A549 (cell line): ENCODE measurements at regions not wholly inside any gene's neighbourhood (a gene's known extent, or its start where the extent isn't known, plus 50 kb on each side); places are given as distances from the start of the nearest gene placed in this dataset.

Experiments used
- ATAC-seq, 2 experiments: fragments of 200-7000 bp in 1 of 2; fragments of >200 bp in 1 of 2; cut with Nextera tagmentation in 1 of 2; cut with Tn5 transposase in 1 of 2; 3 replicates each; pipeline versions ENCODE4 v1.8.0 to v1.9.1; 2018 to 2020; ENCODE audit warnings: mild to moderate bottlenecking in 1 of 2, moderate library complexity in 1 of 2
- CTCF ChIA-PET: fragments of 300-600 bp; sonication (Branson Sonifier 250); formaldehyde crosslinking; extraction: SDS; loops from one replicate; lab custom pipeline; 2021; ENCODE audit warnings: antibody characterized with exemption, inconsistent platforms; lab: Yijun Ruan, JAX
- POLR2A ChIA-PET: fragments of 350-600 bp; formaldehyde crosslinking; extraction: SDS; loops from one replicate; lab custom pipeline; 2021; ENCODE audit warnings: antibody characterized with exemption, inconsistent platforms; lab: Yijun Ruan, JAX
- DNase-seq, 2 experiments: peaks; one replicate each; pipeline versions ENCODE4 v3.0.0 to v3.0.0-alpha.2; 2011 to 2016; ENCODE audit warnings: low read depth in 1 of 2, low spot score in 1 of 2
- FAIRE-seq: peaks from 2 replicates; lab custom pipeline; 2011; peaks lifted over from hg19 to GRCh38; lab: Jason Lieb, UNC
- H3K27ac ChIP-seq, 2 experiments: fragments of >200 bp; sonication (Bioruptor Twin); formaldehyde crosslinking; 3 replicates each; pipeline ENCODE4 v1.5.1; 2016 to 2017
- H3K4me1 ChIP-seq: fragments of >200 bp; sonication (Bioruptor Twin); formaldehyde crosslinking; 3 replicates; pipeline ENCODE4 v1.6.1; 2016
- H3K4me2 ChIP-seq: fragments of >200 bp; sonication (Bioruptor Twin); formaldehyde crosslinking; 3 replicates; pipeline ENCODE4 v1.6.1; 2016
- H3K4me3 ChIP-seq: fragments of >200 bp; sonication (Bioruptor Twin); formaldehyde crosslinking; 3 replicates; pipeline ENCODE4 v1.5.1; 2016
- H3K9me3 ChIP-seq: fragments of >200 bp; sonication (Bioruptor Twin); formaldehyde crosslinking; 3 replicates; pipeline ENCODE4 v1.6.1; 2016
- CBX8 ChIP-seq: fragments of 200-600 bp; sonication (generic); IDR thresholded peaks from 2 replicates; pipeline ENCODE4 v1.6.1; 2016
- CHD4 ChIP-seq: fragments of 200-600 bp; sonication (generic); IDR thresholded peaks from 2 replicates; pipeline ENCODE4 v1.6.1; 2016; ENCODE audit warnings: antibody characterized with exemption, mild to moderate bottlenecking, borderline replicate concordance
- EHF ChIP-seq: fragments of 250-450 bp; sonication (Bioruptor Pico); IDR thresholded peaks from 2 replicates; pipeline ENCODE4 v1.5.0; 2020; ENCODE audit warnings: mild to moderate bottlenecking
- EHMT2 ChIP-seq: fragments of 200-600 bp; sonication (generic); IDR thresholded peaks from 2 replicates; pipeline ENCODE4 v1.6.1; 2016; ENCODE audit warnings: antibody characterized with exemption, low read depth, mild to moderate bottlenecking, moderate library complexity
- FOXS1 ChIP-seq: fragments of 250-450 bp; sonication (Bioruptor Pico); IDR thresholded peaks from 2 replicates; pipeline ENCODE4 v1.5.0; 2020; ENCODE audit warnings: mild to moderate bottlenecking, moderate library complexity
- HDAC2 ChIP-seq: fragments of 200-600 bp; sonication (generic); IDR thresholded peaks from 2 replicates; pipeline ENCODE4 v1.6.1; 2016
- HOXB13 ChIP-seq: fragments of 250-450 bp; sonication (Bioruptor Pico); IDR thresholded peaks from 2 replicates; pipeline ENCODE4 v1.5.0; 2020; ENCODE audit warnings: low read depth, mild to moderate bottlenecking, moderate library complexity
- HOXB5 ChIP-seq: fragments of 250-450 bp; sonication (Bioruptor Pico); IDR thresholded peaks from 2 replicates; pipeline ENCODE4 v1.5.0; 2020; ENCODE audit warnings: mild to moderate bottlenecking, moderate library complexity
- KDM1A ChIP-seq: fragments of 200-600 bp; sonication (generic); IDR thresholded peaks from 2 replicates; pipeline ENCODE4 v1.6.1; 2016; ENCODE audit warnings: low read depth, mild to moderate bottlenecking
- NPAS2 ChIP-seq: fragments of 250-450 bp; sonication (Bioruptor Pico); IDR thresholded peaks from 2 replicates; pipeline ENCODE4 v1.8.0; 2022; ENCODE audit warnings: mild to moderate bottlenecking, moderate library complexity, borderline replicate concordance
- POLR2A ChIP-seq: IDR thresholded peaks from 2 replicates; pipeline ENCODE4 v1.6.1; 2012; ENCODE audit warnings: mild to moderate bottlenecking, low read length
- POLR2AphosphoS2 ChIP-seq: conservative IDR thresholded peaks from 2 replicates; pipeline ENCODE4 v1.6.1; 2012; ENCODE audit warnings: low read length, improper control_type of control experiment, inconsistent platforms
- RNF2 ChIP-seq: fragments of 200-600 bp; sonication (generic); IDR thresholded peaks from 2 replicates; pipeline ENCODE4 v1.6.1; 2016; ENCODE audit warnings: low read depth, mild to moderate bottlenecking, antibody characterized with exemption, moderate library complexity, borderline replicate concordance
- ZNF302 ChIP-seq: fragments of 250-450 bp; sonication (Bioruptor Pico); IDR thresholded peaks from 2 replicates; pipeline ENCODE4 v1.9.0; 2021; ENCODE audit warnings: inconsistent platforms, mild to moderate bottlenecking, moderate library complexity
- ZSCAN20 ChIP-seq: fragments of 250-450 bp; sonication (Bioruptor Pico); IDR thresholded peaks from 2 replicates; pipeline ENCODE4 v1.8.0; 2022; ENCODE audit warnings: mild to moderate bottlenecking, moderate library complexity
- WGBS: methylation state at CpG from one replicate; pipeline ENCODE4 v1.1.6; 2017; ENCODE audit errors: missing lambda C conversion rate; 5-methylcytosine and 5-hydroxymethylcytosine counted together
- TF ChIP-seq, protein P1 (sequence below): fragments of >200 bp; sonication (Bioruptor Twin); formaldehyde crosslinking; IDR thresholded peaks from 3 replicates; pipeline ENCODE4 v1.5.1; 2016
- TF ChIP-seq, protein P2 (sequence below): fragments of 250-450 bp; sonication (Bioruptor Pico); IDR thresholded peaks from 2 replicates; pipeline ENCODE4 v1.5.0; 2021; ENCODE audit warnings: mild to moderate bottlenecking, moderate library complexity, borderline replicate concordance
- TF ChIP-seq, protein P3 (sequence below): IDR thresholded peaks from 2 replicates; pipeline ENCODE4 v1.6.1; 2012; ENCODE audit warnings: low read depth, borderline replicate concordance
- TF ChIP-seq, protein P4 (sequence below): fragments of >200 bp; sonication (Bioruptor Twin); formaldehyde crosslinking; IDR thresholded peaks from 3 replicates; pipeline ENCODE4 v1.6.1; 2016
- TF ChIP-seq, protein P5 (sequence below): IDR thresholded peaks from 2 replicates; pipeline ENCODE4 v1.6.1; 2012

DNA sequence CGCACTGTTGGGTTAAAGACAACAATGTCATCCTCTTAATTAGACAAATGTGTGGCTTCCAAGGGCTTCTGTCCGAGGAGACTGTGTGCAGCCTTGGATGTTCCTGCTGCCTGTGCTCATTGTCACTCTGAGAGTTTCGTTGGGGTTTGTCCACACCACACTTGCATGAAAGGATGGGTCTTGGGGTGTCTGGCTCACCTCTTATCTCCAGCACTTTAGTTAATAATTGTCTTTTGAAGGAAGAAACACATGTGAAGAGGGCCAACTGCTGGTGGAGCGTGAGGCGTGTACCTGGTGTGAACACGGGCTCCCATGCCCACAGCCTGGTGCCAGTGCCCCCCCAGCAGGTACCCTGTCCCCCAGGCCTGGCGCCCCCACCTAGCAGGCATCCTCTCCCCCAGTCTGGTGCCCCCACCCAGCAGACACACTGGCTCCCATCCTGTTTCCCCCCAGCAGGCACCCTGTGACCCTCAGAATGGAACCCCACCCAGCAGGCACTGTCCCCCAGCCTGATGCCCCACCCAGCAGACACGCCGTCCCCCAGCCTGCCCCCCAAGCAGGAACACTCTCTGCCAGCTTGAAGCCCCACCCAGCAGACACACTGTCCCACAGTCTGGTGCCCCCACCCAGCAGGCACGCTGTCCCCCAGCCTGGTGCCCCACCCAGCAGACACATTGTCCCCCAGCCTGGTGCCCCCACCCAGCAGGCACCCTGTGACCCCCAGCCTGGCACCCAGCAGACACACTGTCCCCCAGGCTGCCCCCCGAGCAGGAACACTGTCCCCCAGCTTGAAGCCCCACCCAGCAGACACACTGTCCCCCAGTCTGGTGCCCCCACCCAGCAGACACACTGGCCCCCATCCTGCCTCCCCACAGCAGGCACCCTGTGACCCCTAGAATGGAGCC, 96.3 kb upstream of the TMEM18 start:
- Histone ChIP-seq H3K4me3 (no peak overlapping the region), H3K27ac (no peak overlapping the region), H3K4me1 (no peaks in the 10 kb centered on the region), H3K4me2 (no peak overlapping the region), H3K9me3 (no peaks in the 10 kb centered on the region)
- ATAC-seq = no peak
- ChIA-PET POLR2A (no interaction called here), CTCF (no interaction called here)
- FAIRE-seq = no peak
- WGBS = 50% methylated on average over 7 of the region's 11 CpGs
- TF ChIP-seq, protein P1, sequence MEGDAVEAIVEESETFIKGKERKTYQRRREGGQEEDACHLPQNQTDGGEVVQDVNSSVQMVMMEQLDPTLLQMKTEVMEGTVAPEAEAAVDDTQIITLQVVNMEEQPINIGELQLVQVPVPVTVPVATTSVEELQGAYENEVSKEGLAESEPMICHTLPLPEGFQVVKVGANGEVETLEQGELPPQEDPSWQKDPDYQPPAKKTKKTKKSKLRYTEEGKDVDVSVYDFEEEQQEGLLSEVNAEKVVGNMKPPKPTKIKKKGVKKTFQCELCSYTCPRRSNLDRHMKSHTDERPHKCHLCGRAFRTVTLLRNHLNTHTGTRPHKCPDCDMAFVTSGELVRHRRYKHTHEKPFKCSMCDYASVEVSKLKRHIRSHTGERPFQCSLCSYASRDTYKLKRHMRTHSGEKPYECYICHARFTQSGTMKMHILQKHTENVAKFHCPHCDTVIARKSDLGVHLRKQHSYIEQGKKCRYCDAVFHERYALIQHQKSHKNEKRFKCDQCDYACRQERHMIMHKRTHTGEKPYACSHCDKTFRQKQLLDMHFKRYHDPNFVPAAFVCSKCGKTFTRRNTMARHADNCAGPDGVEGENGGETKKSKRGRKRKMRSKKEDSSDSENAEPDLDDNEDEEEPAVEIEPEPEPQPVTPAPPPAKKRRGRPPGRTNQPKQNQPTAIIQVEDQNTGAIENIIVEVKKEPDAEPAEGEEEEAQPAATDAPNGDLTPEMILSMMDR = no peak
- TF ChIP-seq, protein P2, sequence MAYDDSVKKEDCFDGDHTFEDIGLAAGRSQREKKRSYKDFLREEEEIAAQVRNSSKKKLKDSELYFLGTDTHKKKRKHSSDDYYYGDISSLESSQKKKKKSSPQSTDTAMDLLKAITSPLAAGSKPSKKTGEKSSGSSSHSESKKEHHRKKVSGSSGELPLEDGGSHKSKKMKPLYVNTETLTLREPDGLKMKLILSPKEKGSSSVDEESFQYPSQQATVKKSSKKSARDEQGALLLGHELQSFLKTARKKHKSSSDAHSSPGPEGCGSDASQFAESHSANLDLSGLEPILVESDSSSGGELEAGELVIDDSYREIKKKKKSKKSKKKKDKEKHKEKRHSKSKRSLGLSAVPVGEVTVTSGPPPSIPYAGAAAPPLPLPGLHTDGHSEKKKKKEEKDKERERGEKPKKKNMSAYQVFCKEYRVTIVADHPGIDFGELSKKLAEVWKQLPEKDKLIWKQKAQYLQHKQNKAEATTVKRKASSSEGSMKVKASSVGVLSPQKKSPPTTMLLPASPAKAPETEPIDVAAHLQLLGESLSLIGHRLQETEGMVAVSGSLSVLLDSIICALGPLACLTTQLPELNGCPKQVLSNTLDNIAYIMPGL (CRISPR knock-in tag) = no peak
- TF ChIP-seq ZSCAN20 = no peak
- no peak for DNase-seq

DNA sequence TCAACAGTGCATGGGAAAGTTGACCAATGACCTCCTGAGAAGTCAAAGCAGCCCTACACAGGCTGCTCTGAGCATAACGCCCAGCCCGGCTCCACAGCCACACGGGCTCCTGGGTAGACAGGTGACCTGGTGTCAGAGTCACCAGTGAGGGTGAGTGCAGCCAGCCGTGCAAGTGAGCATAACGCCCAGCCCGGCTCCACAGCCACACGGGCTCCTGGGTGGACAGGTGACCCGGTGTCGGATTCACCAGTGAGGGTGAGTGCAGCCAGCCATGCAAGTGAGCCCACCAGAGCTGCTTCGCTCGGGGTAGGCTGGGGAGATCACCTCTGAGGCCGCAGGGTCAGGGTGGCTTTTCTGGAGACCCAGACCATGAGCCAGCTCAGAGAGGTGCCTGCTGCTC, 94.3 kb upstream of the TMEM18 start:
- no peak for ATAC-seq
- ChIA-PET CTCF (no interaction called here), POLR2A (no interaction called here)
- H3K4me2 ChIP-seq = no peak overlapping the region
- H3K9me3 ChIP-seq = no peaks in the 10 kb centered on the region
- no peak for TF ChIP-seq POLR2A
- TF ChIP-seq POLR2AphosphoS2 = no peak
- TF ChIP-seq ZSCAN20 = no peak
- TF ChIP-seq, protein P3, sequence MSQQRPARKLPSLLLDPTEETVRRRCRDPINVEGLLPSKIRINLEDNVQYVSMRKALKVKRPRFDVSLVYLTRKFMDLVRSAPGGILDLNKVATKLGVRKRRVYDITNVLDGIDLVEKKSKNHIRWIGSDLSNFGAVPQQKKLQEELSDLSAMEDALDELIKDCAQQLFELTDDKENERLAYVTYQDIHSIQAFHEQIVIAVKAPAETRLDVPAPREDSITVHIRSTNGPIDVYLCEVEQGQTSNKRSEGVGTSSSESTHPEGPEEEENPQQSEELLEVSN = no peak
- no peak for TF ChIP-seq CBX8
- TF ChIP-seq HDAC2 = no peak
- no peak for TF ChIP-seq CHD4
- TF ChIP-seq ZNF302 (CRISPR knock-in tag) = no peak
- TF ChIP-seq EHMT2 = no peak
- TF ChIP-seq RNF2 = no peak
- no peak for TF ChIP-seq NPAS2 (CRISPR knock-in tag)
- TF ChIP-seq, protein P4, sequence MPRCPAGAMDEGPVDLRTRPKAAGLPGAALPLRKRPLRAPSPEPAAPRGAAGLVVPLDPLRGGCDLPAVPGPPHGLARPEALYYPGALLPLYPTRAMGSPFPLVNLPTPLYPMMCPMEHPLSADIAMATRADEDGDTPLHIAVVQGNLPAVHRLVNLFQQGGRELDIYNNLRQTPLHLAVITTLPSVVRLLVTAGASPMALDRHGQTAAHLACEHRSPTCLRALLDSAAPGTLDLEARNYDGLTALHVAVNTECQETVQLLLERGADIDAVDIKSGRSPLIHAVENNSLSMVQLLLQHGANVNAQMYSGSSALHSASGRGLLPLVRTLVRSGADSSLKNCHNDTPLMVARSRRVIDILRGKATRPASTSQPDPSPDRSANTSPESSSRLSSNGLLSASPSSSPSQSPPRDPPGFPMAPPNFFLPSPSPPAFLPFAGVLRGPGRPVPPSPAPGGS = no peak
- TF ChIP-seq, protein P5, sequence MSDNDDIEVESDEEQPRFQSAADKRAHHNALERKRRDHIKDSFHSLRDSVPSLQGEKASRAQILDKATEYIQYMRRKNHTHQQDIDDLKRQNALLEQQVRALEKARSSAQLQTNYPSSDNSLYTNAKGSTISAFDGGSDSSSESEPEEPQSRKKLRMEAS = no peak
- TF ChIP-seq EHF (CRISPR knock-in tag) = no peak
- no peak for TF ChIP-seq HOXB13 (CRISPR knock-in tag)
- no peak for TF ChIP-seq KDM1A
- TF ChIP-seq HOXB5 = no peak
- TF ChIP-seq FOXS1 (CRISPR knock-in tag) = no peak
- no peak for FAIRE-seq
- no peaks in the 10 kb centered on the region for H3K4me1 ChIP-seq
- no peak overlapping the region for H3K27ac ChIP-seq
- 50% methylated on average over 10 of the region's 12 CpGs for WGBS
- H3K4me3 ChIP-seq = no peak overlapping the region
- DNase-seq = no peak
